HG02943 (cell line): ENCODE measurements at regions not wholly inside any gene's neighbourhood (a gene's known extent, or its start where the extent isn't known, plus 50 kb on each side); places are given as distances from the start of the nearest gene placed in this dataset.

Experiments
- ATAC-seq: cut with Tn5 transposase; IDR thresholded peaks from one replicate; pipeline ENCODE4 v1.9.1; 2021; ENCODE audit warnings: mild to moderate bottlenecking, low read depth, moderate library complexity; ENCODE audit not compliant: unreplicated experiment

DNA sequence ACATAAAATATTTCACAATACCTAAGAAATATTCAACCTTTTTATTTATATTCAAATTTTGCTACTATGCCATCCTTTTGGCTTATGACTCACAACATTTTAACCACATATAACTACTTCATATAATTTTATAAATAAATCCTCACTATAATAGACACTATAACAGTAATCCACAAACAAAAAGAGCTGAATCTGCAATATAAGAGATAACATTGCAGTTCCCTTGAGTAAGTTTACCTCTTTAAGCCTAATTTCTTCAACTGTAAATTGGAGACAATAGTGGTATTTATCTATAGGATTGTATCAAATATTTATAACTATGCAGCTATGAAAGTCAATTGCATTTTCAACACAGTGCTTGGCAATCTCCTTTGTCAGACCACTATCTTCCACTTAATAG, 1084.5 kb downstream of the NR2F1-AS1 start:
- ATAC-seq = no peak

DNA sequence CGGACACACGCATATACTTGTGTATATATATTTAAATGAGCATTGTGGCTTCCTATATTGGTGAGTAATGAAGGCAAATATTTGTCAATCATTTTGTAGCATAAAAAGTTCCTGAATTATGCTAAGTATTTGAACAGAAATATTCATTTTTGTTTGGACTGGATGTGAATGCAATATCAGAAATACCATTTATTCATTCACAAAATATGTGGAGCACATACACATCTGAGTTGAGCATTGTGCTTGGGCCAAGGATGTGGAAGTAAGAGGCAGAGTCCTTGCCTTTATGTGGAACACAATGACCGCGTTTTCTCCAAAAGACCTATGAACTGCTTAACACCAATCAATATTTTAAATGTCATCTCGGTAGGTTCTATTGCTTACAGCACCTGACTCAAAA, 1086.5 kb downstream of the NR2F1-AS1 start:
- ATAC-seq = no peak

DNA sequence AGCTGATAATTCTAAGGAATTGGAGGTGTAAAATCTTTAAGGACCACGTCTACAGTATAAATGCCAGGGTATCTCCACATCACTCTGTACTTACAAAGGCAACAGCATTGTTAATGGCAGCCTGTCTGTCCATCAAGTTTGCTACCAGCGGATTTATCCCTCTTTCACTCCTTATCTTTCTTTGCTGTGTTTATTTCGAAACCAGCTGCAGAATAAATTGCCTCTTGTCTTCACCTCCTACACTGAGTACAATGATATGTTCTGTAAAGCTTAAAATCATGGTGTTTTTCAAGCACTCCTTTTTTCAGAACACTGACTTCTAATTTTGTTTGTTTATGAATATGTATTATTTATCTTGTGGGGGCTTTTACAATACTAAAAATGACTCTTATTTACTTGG, 1088.1 kb downstream of the NR2F1-AS1 start:
- ATAC-seq = no peak

DNA sequence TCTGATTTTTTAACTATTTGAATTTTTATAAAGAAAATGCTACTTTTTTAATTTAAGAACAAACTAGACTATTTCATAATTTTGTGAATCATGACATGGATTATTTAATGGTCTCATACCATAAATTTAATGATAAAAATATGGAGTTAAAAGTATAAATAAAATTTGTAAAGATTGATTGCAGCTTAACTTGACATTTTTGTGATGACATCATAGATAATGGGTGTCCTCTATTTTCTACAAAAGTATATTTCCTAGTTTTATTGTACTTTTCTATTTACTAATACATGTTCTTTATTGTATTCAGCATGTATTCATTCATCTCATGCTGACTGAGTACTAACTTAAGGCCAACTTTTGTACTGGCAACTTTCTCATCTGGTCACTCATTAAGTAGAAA, 1096.5 kb downstream of the NR2F1-AS1 start:
- no peak for ATAC-seq

DNA sequence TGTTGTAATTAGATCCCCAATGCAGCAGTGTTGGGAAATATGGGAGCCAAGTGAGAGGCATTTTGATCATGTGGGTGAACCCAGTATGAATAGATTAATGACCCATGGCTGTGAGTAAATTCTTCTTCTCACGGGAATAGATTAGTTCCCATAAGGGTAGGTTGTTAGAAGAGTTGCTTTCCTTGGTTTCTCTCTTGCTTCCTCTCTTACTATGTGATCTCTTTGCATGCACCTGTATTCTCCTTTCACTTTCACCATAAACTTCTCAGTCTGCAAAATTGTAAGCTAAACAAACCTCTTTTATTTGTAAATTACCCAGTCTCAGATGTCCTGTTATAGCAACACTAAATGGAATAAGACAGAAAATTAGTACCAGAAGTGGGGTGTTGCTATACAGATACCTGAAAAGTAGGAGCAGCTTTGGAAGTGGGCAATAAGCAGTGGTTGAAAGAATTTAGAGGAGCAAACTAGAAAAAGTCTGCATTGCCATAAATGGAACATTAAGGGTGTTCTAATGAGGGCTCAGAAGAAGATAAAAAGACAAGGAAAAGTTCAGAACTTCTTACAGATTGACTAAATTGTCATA, 1090.0 kb upstream of the ARRDC3 start:
- ATAC-seq = no peak

DNA sequence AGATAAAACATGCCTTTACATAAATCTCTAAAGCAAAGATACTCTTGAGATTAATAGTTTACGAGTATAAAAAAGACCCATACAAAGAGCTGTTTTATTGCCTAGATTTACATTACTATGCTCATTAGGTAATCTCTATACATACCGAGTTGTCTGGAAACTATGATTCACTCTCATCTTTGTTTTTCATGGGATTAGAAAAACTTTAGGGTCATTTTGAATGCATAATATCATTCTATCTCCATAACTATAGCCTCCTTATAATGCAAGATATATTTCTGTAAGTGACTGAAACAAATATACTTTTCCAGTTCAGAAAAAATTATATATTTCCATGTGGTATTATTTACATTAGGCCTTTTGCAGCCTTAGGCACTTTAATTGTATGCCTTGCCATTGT, 1088.7 kb upstream of the ARRDC3 start:
- no peak for ATAC-seq

DNA sequence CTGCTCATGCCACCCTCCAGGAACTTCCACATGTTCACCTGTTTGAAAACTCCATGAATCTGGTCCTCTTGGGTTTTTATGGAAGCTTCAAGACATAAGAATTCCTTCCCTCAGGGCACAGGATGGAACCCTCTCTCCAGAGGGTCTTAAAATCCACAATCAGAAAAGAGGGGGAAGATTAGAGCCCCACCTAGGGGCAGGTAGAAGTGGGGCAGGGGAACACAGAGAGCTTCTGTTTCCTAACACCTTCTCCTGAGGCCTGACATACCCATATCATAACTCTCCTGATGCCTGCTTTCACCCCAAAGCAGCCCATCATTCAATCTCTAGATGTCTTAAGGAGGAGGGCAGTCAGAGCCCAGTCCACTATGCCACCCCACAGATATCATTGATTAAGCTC, 1087.7 kb upstream of the ARRDC3 start:
- no peak for ATAC-seq

DNA sequence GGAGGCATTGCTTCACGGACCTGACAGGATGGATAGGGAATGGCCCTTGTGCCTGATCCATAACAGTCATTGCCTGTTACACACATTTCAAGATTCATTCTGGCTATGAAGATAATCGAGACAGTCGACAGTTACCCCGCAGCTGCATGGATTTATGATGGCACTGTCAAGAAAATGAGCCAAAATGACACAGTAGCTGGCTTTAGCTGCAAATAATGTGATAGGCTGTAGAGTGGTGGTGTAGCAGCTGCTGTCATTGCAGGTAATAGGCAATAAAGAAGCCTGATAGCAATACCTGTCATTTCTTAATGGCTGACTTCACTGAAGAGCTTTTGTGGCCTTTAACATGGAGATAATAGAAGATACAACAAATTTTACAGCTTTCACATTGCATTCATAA, 1085.2 kb upstream of the ARRDC3 start:
- no peak for ATAC-seq

DNA sequence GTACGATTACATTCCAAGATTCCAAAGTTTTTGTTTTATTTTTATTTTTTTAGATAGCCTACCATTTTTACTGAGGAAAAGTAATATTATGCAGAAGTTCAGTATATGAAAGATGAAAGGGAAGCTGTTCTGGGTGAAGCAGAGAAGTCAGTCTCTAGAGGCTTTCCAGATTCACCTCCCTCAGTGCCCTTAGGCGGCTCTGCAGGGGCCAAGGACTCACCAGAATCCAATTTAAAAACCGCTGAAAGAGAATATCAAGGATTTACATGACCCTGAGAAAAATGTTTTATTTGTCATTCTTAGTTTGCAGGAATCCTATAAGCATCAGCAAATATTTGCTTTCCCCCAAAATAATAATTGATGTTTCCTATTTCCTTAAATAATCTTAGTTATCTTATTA, 1084.6 kb upstream of the ARRDC3 start:
- no peak for ATAC-seq

DNA sequence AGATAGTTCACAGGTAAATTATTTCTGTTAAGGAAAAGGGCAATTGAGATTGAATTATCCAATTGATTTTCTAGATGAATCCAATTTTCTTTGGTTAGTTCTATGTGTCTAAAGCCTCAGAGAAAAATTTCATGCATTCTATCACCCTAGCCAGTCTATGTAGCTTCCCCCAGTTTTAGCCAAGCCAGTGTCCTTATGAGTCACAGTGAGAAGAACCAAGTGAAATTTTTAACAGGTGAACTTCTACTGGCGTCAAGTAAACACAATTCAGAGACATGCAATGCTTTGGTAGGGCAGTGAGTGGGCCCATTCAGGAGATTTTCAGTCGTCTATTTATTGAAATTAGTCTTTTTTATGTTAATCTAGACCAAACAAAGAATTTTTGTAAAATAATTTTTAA, 1077.4 kb upstream of the ARRDC3 start:
- no peak for ATAC-seq

DNA sequence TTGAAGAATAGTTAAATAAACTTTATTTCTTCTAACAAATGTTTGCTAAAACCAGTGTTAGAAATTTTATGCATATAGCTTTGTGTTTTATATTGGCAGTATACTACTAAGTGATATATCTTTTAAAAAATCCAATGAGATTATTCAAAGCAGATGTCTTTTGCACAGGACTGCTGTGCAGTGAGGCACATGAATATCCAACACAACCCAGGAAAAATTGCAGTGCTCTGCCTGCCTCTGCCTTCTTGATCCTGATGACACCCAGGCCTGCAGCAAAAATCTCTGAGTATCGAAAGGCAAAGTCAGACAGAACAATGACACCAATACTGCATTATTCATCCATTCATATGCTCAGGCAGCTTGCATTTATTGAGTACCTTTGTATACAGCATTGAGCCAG, 1076.5 kb upstream of the ARRDC3 start:
- no peak for ATAC-seq

DNA sequence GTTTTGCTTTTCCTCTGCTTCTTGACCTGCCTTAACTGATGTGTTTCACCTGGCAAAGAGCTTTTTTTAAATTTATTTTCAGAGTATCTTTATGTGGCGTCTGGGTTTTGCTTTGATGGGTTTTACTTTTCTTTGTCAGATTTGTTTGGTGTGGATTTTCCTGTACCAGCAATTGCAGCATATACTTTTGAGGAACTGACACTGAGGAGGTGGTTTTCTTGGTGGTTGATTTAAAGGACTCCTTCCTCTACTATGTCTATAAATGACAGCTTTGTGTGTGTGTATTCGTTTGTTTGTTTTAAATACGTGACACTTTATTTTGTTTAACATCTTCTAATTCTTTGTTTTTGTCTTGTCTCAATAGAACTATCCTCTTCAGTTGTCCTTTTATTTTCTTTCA, 1071.9 kb upstream of the ARRDC3 start:
- peak; percentile 96 for ATAC-seq

DNA sequence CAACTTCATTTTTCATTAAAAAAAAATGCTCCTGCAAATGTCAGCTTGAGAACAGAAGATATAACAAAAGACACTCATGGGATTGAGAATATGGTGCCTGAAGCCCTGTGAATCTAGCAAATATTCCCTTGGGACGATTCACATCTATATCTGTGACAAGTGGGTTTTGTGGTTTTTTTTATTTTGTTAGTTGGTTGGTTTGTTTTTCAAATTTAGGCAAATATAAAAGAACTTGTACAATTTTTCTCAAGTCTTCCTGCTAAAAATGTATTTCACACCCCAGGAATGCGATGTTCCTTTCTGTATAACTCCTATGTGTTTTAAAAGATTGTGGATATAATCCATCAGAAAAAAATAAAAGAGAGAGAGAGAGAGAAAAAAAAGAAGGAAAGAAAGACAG, 1061.8 kb upstream of the ARRDC3 start:
- ATAC-seq = no peak

DNA sequence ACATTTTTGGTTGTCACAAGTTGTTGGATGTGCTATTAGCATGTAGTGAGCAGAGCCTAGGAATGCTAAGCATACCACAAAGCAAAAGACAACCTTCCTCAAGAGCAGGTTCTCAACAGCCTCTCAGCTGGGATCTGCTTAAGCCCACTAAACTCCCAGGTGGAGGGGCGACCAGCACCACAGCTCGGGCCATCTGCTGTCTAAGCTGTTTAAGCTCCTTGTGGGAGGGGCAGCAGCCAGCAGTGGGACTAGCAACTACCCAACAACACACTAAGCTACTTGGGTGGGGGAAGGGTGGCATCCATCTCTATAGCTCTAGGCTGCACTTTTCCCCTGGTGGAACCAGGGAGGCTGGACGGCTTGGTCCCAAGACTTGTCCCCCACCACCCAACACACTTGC, 1052.7 kb upstream of the ARRDC3 start:
- no peak for ATAC-seq

DNA sequence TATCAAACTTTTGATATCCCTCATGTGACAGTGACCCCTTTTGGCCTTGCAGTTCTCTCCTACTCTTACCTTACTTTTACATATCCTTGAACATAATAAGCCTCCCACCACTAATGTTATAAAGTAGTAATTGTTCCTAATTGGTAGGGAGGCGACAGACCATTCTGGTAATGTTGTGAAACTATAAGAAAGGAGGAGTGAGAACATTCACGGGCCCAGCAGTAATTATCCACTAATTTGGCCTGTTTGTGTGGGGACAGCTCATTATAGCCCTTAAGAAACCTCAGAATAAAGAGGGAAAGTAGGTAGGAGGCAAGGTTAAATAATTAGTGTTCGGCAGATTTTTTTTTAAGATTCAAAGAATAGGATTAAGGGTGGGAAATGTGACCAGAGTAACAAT, 1046.5 kb upstream of the ARRDC3 start:
- ATAC-seq = no peak

DNA sequence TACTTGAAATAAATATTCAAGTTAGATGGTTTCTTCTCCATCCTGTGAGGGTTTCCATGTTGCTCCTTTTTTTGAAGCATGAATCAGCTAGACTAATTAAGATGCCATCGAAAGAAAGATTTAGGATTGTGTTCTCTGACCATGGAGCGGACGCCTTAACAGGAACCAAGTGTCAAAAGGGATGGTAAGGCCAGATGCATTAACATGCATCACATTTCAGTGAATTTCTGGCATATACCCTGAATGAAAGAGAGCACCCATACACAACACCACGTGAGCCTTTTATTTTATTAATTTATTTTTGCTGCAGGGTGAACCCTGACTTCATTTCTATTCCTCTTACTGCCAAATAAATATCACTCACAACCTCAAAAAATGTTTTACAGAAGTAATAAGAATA, 1045.3 kb upstream of the ARRDC3 start:
- ATAC-seq = no peak

DNA sequence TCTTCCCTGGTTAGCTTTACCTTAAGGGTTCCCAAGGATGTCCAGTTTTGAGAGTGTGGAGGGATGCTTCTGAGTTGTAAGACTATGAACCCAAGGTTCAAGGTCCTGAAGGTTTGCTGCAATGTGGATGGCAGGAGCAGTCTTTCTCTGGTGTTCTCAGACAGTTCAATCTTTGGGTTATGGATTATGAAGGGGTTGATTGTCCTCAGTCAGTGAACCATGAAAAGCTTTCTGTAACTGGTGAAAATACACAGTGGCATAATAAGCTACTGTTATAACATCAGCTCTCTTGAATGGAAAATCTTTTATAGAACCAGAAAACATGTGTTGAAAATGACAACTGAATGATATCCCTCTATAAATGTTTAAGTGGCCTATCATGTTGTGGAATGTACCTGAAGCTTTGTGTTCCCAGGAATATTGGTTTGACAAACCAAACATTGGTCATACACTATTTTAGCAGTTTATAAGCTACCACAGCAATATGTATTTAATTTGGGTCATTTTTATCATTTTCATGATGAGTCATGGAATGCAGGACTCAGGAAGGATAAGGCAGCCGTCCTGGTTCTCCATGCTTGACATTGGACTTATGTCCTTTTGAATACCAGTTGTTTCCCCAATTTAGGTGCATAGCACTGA, 1041.8 kb upstream of the ARRDC3 start:
- ATAC-seq = no peak

DNA sequence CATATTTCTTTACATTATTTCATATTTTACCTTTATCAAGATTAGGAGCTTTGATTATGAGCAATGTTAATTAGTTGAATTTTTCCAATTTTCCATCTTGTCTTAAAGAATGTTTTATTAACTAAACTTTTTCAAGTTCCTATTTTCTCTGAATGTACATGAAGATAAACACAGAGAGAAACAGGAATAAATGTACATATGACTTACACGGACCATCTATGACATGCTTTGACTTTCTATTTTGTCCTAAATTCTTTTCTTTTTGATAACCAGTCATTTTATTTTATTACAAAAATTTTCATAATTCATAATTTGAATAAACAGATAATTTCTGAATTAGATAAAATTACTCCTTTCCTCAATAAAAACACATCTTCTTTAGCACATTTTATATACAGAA, 1038.8 kb upstream of the ARRDC3 start:
- no peak for ATAC-seq

DNA sequence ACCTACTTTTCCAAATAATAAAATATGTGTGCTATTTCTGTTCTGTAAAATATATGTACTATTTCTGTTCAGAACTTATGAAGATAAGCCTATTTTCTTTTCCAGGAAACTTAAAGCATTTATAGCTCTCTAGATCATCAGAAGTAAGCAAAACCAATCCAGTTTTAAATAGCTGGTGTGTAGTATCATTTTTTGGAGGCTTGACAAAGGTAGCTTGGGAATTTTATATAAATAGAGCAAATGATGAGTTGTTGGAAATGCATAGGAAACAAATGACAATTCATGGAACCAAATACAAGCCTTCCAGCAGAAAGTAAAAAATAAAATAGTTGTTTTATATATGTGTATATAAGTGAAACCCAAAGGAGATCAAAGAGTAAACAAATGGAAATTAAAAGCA, 1038.1 kb upstream of the ARRDC3 start:
- no peak for ATAC-seq

DNA sequence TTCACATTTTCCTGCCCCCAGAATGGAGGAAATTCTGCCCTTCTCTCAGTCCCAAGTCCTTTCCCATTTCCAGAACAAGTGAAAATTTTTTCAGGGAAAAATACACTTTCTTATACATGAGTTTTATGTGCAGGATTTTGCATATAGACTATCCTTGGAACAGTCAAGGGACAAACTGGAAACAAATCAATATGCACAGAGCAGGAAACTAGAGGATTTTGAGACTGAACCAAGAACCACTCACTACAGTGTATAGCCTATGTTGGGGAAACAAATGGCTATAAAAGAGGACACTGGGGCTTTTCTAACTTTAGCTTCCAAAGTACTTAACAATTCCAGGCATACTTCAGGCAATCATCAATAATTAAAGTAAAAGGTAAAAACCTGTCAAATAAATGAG, 1036.1 kb upstream of the ARRDC3 start:
- no peak for ATAC-seq

DNA sequence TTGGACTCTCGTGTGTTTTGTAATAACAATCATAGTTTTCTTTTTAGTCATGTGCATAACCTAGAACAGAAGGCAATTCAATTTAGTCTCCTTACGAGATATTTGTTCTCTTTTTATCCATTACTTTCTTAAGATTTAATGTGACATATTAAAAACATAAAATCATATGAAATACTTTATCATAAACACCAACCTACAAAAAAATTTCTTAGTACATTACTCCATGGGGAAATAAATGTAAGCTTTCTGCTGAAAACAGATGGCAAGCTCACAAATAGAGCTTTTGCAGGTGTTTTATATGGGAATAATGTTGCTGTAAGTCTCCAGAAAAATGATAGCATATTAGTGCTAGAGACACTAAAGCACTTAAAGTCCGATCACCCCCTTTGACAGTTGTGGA, 1035.2 kb upstream of the ARRDC3 start:
- no peak for ATAC-seq

DNA sequence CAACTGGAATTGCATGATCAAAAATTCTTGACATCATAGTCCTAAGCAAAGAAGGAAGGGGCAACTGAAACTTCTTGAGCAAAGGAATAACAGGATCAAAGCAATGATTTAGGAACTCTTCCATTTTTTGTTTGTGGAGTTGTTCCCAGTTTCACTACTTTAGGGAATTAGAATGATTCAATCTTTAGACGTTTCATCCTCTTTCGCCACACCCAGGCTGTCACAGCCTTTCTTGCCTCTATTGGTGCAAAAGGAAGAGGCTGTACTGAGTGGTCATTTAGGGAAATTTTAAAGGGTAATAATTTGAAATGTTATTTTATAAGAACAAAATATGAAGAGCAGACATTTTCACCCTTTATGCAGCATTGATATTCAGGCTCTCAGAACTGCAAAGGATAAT, 1026.0 kb upstream of the ARRDC3 start:
- ATAC-seq = no peak
